DMS153 treated with DMSO at 0.1 percent for 48 hours (cell line): ENCODE measurements at regions not wholly inside any gene's neighbourhood (a gene's known extent, or its start where the extent isn't known, plus 50 kb on each side); places are given as distances from the start of the nearest gene placed in this dataset.

Experiments
- DNase-seq: peaks from one replicate; lab custom pipeline; 2025; ENCODE audit not compliant: unreplicated experiment; lab: John Stamatoyannopoulos, UW

DNA sequence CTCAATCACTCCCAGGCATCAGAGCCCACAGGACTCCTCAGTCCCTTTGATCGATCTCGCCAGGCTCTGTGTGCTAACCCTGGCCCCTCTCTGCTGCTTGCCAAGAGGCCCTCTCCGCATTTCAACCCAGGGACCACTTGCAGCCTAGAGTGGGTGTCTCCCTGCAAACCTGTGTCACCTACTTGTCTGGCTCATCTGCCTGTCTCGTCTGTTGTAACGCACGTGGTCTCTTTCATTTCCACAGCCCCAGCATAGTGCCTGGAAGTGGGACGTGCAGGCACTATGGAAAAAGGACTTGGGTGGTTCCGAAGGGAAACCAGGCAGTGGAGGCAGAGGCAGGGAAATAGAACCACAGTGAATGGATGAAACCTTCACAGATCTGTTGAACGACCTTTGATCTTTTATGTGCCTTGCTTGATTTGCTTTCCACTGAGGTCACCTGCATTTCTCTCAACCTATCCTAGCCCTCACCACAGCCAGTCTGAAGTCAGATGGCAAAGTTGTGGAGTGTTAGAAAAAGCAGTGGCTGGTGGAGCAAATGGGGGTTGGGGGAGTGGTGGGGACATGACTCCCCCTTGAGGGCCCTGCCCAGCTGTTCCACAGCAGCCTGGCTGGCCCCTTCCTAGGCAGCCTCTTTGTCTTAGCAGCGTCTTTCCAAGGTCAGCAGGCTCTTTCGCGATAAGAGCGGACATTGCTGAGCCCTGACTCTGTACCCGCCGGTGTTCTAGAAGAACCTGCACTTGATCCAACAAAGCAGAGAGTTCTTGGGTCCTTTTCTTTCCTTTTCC, 55.8 kb upstream of the TAGAP start:
- no peak for DNase-seq

DNA sequence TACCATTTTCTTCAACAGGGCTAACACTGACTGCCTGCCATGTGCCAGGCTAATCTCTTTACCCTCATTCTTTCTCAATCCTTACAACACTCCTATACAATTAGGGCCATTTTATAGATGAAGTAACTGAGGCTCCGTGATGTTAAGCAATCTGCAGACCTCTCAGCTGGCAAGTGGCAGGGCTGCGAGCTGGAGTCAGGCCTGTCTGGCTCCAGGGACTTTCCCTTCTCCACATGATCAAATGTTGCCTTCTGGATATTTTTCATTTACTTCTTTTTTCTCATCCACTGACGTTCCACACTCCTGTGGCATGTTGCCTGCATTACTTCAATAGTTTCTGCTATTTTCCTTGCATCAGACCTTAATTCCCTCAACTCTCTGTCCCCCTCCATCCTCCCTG, 55.2 kb upstream of the TAGAP start:
- DNase-seq = no peak

DNA sequence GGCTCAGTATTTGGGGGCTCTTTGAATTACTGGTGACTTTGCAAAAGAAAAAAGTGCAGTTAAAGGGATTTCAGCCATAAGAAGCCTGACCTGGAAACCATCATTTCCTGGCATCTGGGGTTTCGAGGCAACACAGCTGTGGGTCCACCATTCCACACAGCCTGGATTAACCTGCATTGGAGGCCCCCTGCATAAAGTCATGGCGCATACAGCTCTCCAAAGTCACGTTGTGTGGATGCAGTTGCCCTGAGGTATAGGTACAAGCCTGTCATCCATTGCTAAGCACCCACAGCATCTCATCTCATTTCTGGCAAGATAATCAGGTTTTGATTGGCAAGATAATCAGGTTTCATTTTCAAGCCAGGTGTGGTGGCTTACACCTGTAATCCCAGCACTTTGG, 54.5 kb upstream of the TAGAP start:
- no peak for DNase-seq

DNA sequence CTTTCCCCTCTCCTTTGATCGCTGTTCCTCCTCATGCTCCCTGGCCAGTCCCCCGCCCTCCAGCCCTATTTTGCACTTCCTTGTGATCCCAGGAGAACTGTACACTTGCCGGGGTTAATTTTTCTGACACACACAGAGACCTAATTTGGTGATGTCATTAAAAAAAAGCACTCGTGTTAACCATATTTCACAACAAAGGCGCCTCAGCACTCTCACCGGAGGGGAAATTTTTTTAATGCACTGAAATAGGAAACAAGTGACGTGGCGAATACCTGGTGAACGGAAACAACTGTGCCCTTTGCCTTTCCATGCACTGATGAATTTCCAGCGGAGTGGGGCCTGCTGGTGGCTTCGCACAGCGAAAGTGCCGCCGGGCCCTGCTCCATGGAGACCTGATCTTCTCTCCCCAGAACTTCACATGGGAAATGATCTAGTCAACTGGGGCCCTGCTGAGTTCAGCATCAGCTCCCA, 53.9 kb upstream of the TAGAP start:
- no peak for DNase-seq

DNA sequence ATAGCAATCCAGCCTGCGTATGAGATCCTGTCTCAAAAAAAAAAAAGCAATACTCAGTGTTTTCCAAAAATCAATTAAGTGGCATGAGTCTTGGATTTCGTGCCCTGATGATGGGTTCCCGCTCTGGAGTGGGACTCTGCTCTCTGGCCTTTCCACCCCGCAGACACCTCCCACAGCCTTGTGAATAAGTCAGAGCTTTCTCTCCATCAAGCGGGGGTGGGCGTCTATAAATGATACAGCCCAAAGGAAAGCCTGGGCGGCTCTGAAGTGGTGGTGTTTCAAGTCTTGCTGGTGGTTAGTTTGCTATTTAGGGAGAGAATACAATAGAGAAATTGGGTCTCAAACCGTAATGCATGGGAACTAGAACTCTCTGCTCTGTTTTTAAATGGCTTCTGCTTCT, 52.5 kb upstream of the TAGAP start:
- DNase-seq = no peak

DNA sequence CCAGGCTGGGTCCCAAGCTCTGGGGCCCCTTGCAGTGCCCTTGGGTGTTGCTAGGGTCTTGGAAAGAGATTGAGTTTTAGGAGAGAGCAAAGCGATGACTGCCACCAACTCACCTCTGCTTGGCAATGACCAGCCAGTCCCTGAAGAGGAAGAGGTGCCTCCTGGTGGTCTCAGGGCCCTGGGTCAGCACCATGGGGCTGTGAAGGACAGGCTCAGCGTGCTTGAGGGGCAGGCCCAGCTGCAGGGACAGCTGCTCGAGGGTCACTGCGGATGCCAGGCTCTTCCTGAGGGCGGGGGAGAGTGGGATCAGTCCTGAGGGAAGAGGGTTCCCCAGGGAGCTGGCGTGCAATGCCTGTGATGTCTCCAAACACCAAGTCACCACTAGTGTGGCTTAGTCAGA, 50.8 kb upstream of the TAGAP start:
- no peak for DNase-seq

DNA sequence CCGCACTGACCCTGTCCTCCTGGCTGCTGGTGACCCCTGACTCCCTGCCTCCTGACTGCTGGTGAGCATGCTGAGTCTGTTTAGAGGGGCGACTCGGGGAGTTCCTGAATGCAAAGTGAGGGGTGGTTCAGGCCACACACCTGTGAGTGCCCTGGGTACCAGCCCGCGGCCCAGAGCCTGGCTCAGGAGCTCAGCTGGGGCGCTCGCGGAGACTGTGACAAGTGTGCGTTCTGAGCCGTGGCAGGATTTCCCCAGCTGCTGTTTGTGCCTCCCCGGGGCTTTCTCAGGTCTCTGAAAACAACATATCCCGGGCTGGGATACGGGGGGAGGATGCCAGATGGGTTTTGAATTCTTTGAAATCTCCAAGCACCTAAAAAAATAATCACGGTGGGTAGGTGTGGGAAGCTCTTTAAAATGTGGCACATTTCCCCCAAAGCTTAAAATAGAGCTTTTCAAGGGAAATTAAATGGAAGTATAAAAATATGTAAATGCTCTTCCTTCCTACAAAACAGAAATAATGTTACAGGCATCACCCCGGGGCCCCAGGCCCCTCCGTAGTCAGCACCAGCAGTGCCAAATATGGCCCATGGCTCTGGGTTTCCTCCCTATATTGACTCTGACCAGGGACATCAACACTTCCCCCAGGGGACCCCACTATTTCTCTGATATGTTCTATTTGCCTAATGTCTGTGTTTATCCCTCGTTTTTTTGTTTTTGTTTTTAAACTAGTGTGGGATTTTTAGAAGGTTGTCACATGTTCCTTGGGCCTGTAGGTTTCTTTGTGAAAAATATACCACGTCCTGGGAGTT, 49.9 kb upstream of the TAGAP start:
- DNase-seq = no peak
